Right hindlimb (tissue), 1 donor: ENCODE measurements at regions not wholly inside any gene's neighbourhood (a gene's known extent, or its start where the extent isn't known, plus 50 kb on each side); places are given as distances from the start of the nearest gene placed in this dataset.
"Not testable (repeated sequence)": the region's sequence is repeated elsewhere in the genome, so short reads cannot be mapped to it uniquely, and the experiment has no call there.

Experiments
- DNase-seq: peaks from one replicate; pipeline ENCODE4 v3.0.0-alpha.2; 2018

DNA sequence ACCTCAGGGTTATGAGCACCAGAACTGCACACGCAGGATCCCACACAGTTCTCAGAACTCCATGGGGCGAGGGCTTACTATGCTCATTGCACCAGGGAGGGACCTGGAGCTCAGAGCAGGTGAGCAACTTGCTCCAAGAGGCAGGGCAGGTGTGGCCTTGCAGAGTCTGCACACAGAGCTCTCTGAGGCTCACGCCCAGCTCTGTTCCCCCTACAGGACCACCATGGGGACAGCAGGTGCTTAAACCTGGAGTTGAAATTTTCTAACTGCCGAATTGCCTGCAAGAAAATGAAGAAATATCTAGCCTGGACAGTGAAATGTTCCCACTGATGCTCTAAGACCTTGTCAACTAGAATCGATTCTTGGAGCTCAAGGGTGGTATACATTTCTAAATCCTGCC is 49.9 kb upstream of the MSMB start:
- DNase-seq, result not testable (repeated sequence)

DNA sequence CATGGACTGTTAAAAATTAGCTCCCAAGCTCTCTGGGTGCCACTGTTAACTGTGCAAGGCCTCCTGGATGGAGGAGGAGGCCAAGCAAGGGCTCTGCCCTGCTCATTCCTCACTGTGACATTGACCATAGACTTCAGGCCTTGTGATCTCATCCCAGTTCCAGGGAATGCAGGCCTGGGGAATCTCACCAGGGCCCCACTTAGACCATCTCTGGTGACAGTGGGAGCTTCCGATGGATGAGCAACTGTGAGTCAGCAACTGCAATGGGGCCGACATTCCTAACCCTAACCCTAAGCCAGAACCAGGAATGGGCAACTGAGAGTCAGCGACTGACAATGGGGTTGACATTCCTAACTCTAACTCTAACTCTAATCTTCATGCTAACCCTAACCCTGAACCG is 50.4 kb upstream of the MSMB start:
- DNase-seq, result no peak

DNA sequence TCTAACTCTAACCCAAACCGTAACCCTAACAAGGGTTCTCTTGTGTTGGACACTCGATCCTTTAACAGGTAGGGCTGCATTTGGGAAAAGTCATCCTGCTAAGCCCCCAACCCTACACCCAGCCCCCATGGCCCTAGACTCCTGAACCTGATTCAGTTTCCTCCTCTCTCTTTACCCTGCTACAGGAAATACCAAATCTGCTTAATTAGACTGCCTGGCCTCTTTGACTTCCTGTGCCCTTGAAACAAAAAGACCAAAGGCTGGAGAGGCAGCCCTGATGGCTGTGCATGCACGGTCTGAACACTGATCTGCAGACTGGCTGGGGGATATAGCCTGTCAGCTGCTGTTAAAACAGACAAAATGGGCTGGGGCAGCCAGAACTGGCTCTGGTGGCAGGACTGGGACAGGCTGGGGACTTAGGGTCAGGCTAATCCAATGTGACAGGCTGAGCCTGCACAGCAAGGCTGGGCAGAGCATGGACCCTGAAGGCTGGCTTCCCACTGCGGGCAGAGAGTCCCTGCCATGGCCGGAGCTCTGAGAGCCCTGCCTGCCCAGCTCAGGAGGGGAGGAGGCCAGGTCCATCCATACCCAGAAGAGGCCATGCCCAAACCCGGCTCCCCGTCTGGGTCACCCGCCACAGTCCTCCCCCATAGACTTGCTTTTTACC is 51.0 kb upstream of the MSMB start:
- no peak for DNase-seq

DNA sequence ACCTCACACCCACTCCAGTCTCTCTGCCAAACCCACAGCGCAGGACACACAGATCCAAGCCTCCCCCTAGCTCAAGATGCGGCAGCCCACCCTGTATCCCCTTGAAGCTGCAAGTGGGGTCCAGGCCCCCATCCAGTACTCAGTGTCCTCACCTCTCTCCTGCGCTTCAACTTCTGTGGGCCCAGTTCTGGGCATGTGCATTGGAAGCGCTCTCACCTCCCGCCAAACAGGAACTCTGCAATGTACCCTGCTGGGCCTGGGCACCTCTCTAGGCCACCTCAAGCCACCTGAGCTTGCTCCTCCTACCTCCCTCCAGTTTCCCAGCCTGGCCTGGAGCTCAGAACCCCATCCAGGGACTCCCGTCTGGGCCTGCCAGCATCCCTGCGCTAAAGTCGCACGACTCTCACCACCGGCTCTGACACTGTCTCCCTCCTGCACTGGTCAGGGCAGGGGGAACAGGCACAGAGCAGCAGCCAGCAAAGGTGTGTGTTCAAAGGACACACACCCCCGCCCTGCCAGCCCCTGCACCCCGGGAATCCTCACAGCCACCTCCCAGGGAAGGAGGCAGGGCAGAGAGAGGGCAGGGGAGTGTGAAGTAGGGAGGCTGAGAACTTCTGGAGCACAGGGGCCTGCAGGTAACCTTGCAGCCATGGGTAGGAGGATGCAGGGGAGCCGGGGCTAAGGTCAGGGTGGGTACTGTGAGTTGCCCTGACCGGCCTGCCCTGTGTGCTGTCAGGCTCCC is 51.7 kb upstream of the MSMB start:
- DNase-seq, result no peak

DNA sequence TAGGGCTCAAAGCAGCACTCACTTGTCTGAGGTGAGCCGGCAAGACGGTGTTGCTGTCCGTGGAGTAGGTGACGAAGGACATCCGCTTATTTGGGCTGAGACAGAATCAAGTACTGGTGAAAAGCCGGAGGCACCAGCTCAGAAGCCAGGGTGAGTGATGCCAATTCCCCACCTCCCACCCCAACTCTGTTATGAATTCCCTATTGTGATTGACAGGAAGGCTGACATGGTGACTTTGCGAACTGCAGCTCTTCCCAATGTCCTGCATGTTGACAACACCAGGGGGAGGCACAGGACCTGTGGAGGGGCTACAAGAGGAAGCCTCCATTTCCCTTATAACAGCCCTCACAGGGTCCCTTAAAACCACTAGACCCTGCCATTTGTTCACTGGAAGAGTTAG is 52.3 kb upstream of the MSMB start:
- DNase-seq, result no peak

DNA sequence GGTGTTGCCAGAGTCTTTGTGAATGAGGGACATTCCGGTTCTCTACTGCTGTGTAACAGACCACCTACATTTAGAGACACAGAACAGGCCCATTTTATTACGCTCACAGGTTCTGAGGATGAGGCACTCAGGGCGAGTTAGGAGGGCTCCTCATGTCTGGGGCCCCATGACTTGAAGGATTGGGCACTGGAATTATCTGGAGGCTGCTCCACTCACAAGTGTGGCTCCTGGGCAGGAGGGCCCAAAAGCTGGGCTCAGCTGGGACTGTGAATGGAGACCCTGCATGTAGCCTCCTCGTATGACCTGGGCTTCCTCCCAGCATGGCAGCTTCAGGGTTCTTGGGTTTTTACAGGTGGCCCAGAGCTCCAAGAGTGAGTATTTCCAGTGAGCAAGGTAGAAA is 52.9 kb upstream of the MSMB start:
- DNase-seq, result not testable (repeated sequence)

DNA sequence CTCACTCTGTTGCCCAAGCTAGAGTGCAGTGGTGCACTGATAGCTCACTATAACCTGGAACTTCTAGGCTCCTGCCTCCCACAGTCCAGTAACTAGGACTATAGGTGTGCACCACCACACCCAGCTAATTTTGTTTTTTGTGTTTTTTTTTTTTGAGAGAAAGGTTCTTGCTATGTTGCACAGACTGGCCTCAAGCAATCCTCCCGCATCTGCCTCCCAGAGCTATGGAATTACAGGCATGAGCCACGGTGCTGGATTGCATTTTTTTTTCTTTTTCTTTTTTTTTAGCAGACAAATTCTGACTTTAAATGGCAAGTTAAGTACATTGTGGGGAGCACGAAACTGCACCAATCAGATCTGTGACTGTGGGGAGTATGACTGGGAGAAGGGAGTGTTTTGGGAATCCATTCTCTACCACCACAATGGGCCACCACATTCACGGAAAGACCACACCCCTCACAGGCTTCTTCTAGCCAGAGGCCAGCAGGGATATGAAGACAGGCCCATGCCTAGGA is 58.1 kb upstream of the MSMB start:
- DNase-seq, result no peak

DNA sequence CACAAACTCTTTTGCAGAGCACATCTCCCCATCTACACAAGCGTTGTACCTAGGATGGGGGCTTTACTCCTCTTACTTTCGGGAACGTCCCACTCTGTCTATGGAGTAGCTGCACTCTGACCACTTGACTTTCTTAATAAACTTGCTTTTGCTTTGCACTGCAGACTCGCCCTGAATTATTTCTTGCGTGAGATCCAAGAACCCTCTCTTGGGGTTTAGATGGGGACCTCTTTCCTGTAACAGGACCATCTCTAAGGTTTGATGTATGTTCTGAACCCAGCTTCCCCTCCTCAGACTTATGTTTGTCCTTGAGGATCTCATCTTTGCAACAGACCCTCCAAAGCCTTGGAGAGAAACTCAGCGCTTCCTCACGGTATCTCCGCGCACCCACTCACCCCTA is 59.3 kb upstream of the MSMB start:
- DNase-seq, result not testable (repeated sequence)

DNA sequence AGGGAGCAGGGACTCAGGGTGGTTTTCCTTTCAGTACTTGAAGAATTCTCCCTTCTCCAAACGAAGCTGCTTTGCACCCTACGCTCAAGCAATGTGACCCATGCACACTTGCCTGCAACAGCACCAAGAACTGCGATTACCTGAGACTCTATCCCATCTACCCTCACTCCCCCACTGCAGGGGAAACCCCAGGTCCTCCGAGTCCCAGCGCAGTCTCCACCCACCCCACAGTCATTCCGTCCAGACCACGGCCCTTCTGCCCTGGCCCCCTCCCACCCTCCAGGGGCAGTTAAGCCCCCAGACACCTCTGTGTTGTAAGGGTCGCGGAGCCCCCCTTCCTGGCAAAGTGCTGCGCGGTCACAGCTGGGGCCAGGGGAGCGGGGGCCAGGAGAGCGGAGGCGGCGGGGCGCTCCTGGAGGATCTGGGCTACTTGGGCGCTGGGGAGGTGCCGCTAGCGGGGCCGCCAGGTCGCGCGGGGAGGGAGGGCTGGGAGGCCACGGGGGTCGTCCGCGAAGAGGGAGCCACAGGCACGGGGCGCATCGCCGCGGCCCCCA is 59.9 kb upstream of the MSMB start:
- not testable (repeated sequence) for DNase-seq

DNA sequence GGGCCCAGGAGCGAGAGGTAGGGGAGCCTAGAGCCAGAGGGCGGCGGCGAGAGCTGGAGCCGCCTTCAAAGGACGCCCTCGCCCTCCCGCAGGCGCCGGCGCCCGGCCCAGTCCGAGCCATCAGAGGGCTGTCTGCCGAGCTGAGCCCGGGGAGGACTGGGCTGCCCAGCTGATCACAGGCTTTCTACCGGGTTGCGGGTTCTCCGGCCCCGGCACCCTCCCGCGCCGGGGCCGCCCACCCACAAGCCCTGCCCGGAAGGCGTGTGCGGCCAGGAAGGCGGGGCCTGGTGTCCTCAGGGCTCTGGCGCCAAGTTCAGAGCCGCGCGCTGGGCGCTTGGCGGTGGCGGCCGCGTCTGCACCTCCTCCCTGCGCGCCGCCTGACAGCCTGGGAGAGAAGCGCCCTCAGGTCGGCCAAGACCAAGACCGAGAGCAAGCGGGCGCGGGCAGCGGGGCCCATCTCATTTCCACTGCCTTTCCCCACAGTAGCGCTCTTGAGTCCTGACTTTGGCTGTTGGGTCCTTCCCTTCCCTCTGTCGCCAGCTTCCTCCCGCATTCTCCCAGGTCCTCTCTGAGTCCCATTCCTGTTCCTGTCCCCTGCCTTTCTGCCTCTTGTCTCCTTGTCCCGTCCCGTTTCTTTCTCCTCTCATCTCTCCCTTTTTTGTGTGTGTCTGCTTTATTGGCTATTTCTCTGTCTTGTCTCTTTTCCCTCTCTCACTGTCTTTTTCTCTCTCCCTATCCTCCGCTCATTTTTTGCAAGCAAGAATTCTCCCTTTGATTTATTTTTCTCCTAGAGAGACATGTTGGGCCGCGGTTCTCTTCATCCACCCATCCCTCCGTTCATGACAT is 60.6 kb upstream of the MSMB start:
- peak; percentile 56 for DNase-seq

DNA sequence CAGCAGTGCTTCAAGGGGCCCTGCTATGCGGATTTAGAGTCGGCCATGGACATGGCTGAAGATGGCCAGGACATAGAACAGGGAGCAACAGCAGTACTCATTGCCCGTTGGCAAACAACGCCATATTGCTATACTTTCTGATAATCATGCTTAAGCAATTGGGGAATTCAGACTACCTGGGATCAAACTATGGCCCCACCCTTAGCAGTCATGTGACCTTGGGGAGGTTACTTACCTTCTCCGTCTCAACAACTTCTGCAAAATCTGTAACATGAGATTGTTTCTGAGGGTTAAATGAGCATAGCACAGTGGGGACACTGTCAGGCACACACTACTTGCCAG is 62.1 kb upstream of the MSMB start:
- not testable (repeated sequence) for DNase-seq

DNA sequence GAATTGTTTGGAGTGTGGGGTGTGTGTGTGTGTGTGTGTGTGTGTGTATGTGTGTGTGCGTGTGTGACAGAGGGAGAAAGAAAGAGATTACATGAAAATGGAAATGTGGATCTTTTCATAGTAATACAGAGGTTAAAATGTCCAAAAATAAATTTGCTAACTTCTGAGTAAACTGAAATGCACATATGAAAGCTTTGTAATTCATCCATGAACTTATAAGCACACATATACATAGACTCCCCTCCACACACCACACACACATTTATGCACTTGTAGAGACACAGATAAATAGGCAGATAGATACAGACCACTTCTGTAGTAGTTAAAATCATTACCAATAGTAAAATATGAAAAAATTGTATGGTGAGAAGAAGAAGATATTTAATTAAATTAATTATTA is 108.2 kb upstream of the MSMB start:
- DNase-seq, result not testable (repeated sequence)

DNA sequence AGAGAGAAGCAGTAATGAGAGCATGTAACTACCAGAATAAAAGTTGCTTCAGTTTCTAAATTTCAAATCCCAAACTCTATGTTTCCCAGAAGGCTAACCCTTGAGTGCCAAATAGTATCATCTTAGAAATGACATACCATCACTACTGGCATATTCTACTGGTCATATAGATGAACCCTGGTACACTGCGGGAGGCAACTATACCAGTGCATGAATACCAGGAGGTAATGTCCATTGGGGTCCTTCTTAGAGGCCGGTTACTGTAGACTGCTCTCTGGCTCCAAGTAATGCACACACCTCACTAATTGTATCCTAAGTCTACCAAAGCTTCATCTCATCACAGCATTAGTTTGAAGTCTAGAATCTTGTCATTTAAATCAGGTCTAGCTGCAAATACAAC is 108.6 kb upstream of the MSMB start:
- DNase-seq, result not testable (repeated sequence)

DNA sequence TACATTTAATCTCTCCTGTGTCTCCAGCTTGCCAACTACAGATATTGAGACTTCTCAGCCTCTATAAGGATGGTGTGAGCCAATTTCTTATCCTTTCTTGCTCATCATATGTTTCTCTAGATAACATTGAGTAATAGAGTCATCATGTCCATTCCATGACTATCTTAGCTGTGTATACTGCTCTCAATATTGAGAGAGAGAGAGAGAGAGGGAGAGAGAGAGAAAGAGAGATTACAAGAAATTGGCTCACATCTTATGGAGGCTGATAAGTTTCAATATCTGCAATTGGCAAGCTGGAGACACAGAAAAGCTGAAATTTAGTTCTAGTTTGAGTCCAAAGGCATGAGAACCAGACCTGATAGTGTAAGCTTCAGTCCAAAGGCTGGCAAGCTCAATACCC is 110.8 kb upstream of the MSMB start:
- DNase-seq, result not testable (repeated sequence)

DNA sequence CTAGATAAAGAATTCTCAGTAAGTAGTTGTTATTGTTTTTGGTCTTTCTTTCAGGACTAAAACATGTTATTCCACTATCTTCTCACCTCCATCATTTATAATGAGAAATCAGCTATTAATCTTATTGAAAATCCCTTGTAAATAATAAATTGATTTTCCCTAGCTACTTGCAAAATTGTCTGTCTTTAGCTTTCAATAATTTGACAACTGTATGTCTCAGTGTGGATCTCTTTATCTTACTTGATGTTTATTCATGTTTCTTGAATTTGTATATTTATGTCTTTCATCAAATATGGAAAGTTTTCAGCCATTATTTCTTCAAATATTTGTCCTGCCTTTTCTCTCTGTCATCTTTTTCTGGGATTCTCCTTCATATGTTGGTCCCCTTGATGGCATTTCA is 117.1 kb upstream of the ANTXRL start:
- DNase-seq, result no peak

DNA sequence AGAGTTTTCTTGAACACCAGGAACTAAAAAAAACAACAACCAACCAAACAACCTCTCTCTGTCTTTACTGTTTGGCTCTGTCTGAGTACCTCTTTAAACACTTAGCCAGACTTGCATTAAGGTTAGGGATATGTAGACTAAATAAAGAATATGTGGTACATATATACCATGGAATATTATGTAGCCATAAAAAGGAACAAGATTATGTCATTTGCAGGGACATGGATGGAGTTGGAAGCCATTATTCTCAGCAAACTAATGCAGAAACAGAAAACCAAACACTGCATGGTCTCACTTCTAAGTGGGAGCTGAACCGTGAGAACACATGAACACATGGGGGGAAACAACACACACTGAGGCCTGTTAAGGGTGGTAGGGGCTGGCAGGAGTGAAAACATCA is 116.0 kb upstream of the ANTXRL start:
- no peak for DNase-seq

DNA sequence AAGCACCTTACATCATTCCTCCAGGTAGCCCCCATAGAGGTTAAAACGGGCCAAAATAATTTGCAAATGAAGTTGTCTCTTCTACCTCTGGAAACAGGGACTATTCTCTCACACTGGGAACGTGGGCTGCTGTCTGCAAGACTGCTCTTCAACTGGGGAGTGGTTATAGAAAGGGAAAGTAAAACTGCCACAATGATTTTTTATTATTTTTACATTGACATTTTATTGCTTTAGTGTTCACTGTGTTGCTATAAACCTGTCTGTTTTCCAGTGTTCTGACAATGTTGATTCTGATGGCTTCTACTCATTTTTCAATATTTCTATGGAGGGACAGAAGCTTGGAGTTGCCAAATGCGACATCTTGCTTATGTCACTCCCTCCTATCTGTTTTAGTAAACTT is 115.1 kb upstream of the ANTXRL start:
- no peak for DNase-seq

DNA sequence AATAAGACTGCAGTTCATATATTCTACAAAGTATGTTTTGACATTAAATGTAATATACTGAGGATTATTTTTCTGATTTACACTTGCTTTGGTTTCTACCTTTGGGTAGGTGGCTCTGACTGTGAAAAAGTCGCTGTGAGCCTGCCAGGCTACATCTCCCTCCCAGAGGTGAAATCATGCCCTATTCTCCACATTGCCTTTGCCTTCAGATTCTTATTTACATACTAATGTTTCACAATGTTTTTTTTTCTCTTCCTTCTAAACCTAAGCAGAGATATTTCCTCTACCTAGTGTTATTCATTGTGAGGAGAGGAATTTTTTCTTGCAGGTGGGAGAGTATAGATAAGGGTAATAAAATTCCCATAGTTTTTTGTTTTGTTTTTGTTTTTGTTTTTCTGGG is 111.5 kb upstream of the ANTXRL start:
- no peak for DNase-seq

DNA sequence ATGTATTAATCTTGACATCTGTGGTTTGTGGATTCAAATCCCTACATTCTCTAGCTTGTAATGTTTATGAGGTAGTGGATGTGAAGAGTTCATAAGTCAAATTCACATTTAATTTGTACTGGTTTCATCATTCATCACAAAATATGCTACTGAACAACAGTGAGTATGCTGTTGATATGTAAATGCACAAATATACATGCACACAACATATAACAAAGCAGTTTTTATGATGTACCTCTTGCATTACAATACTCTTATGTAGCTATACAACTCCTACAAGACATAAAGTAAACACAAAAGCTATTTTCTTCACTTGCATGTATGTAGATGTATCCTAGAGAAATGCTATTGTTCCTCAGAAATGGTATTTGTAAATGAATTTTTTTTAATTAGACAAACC is 111.0 kb upstream of the ANTXRL start:
- DNase-seq, result no peak

DNA sequence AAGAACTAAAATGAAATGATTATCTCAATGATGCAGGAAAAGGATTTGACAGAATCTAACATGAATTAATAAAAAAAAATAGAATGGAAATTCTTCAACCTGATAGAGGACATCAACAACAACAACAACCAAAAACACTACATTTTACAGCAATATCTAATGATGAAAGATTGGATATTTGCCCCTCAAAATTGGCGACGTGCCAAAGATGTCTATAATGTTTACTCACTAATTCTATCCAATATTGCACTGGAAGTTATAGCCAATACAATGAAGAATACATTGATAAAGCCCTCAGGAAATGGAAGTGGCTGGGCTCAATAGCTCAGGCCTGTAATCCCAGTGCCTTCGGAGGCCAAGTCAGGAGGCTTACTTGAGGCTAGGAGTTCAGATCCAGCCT is 99.4 kb upstream of the ANTXRL start:
- DNase-seq, result not testable (repeated sequence)

DNA sequence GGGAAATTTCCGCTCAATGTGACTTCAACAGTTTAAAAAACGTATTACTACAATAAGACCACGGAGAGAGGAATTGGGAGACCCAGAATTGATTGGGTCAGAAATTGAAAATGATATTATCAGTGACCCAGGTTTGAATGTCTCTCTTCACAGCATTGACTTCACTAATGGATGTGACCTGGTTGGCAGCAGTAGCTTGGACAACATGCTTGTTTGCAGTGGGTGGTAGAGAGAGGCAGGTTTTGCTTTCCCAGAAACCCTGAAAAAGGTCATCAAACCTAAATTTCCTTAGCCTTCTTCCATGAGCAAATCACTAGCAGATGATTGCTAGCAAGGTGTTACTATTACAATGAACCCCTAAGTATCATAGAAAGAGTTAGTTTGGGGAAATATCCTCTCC is 89.7 kb upstream of the ANTXRL start:
- no peak for DNase-seq

DNA sequence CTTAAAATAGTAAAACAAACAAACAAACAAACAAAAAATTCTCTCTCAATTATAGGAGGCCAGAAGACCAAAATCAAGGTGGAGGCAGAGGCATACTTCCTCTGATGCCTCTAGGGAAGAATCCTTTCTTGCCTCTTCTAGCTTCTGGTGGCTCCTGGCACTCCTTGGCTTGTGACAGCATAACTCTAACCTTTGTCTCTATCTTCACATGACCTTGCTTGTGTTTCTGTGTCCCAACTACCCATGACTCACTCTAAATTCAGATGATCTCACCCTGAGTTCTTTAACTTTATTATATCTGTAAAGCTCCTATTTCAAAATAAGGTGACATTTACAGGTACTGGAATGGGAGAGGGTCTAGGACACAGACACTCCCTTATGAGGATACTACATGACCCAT is 88.3 kb upstream of the ANTXRL start:
- no peak for DNase-seq

DNA sequence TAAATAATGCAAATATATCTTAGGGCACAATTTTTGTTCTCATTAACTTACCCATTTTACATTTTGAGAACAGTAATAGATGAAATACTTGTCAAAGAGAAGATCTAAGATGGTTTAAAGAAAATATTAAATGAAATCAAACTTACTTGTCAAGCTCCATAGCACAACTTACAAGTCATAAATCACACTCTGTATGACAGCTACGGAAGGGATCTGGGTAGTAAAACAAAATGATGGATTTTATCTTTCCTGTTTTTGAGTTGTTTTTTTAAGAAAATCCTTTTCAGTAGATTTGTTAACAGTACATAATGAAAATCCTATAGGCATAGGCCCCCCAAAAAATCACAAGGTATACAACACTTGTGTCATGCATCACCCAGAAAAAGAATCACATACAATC is 84.4 kb upstream of the ANTXRL start:
- not testable (repeated sequence) for DNase-seq
